ENCODE measurements at regions not wholly inside any gene's neighbourhood (a gene's known extent, or its start where the extent isn't known, plus 50 kb on each side); places are given as distances from the start of the nearest gene placed in this dataset.

GRCh38 chr12:19941096-19941495, 427.2 kb upstream of the PDE3A start:
- TF ChIP-seq POLR2AphosphoS5 (IDR thresholded peaks at IDR 0.05; ENCODE audit: low read depth, low read length), result no peak
- TF ChIP-seq CTCF (IDR thresholded peaks at IDR 0.05), result no peak
- TF ChIP-seq REST (IDR thresholded peaks at IDR 0.05; ENCODE audit: insufficient read depth in 1 of 2, low read depth in 2 of 2, low read length in 1 of 2), result no peak
- intact Hi-C loops (cut with micrococcal nuclease; ENCODE audit: unreplicated experiment), result no loop called here
- ATAC-seq (no peak), DNase-seq (ENCODE audit: low read depth, low spot score) (no peak)
- in situ Hi-C loops (cut with HindIII; ENCODE audit: low pct_unique_long_range_greater_than_20kb, low sequenced_read_pairs), result no loop called here
- Histone ChIP-seq H3K27me3 (ENCODE audit: control insufficient read depth, insufficient read depth, low read length) (no peaks in the 10 kb centered on the region), H3K27ac (ENCODE audit: low read length) (no peak overlapping the region), H3K4me3 (ENCODE audit: low read depth in 2 of 2, low read length in 2 of 2) (no peak overlapping the region), H3K36me3 (ENCODE audit: control insufficient read depth, insufficient read depth, low read length) (no peaks in the 10 kb centered on the region), H3K9me3 (ENCODE audit: control insufficient read depth, insufficient read depth, low read depth, low read length) (no peaks in the 10 kb centered on the region), H3K4me1 (ENCODE audit: control insufficient read depth, insufficient read depth, low read length) (no peaks in the 10 kb centered on the region)
- no TSS peak for BruUV-seq (replicated peaks)
- ChIA-PET POLR2A (no interaction called here), CTCF (no interaction called here)

GRCh38 chr12:19945559-19946435, 422.5 kb upstream of the PDE3A start:
- DNase-seq (ENCODE audit: low read depth, low spot score) (no peak), ATAC-seq (no peak)
- no peaks in the 10 kb centered on the region for H3K27me3 ChIP-seq (ENCODE audit: control insufficient read depth, insufficient read depth, low read length)
- TF ChIP-seq POLR2AphosphoS5 (IDR thresholded peaks at IDR 0.05; ENCODE audit: low read depth, low read length) (no peak), REST (IDR thresholded peaks at IDR 0.05; ENCODE audit: insufficient read depth in 1 of 2, low read depth in 2 of 2, low read length in 1 of 2) (no peak)
- intact Hi-C loops (cut with micrococcal nuclease; ENCODE audit: unreplicated experiment) (no loop called here), in situ Hi-C loops (cut with HindIII; ENCODE audit: low pct_unique_long_range_greater_than_20kb, low sequenced_read_pairs) (no loop called here)
- CTCF ChIA-PET, result no interaction called here
- no peak overlapping the region for H3K27ac ChIP-seq (ENCODE audit: low read length)
- H3K4me1 ChIP-seq (ENCODE audit: control insufficient read depth, insufficient read depth, low read length), result no peaks in the 10 kb centered on the region
- POLR2A ChIA-PET, result no interaction called here
- no peaks in the 10 kb centered on the region for H3K36me3 ChIP-seq (ENCODE audit: control insufficient read depth, insufficient read depth, low read length)
- H3K4me3 ChIP-seq (ENCODE audit: low read depth in 2 of 2, low read length in 2 of 2), result no peak overlapping the region
- H3K9me3 ChIP-seq (ENCODE audit: control insufficient read depth, insufficient read depth, low read depth, low read length), result no peaks in the 10 kb centered on the region
- no TSS peak for BruUV-seq (replicated peaks)
